ENCODE measurements at regions not wholly inside any gene's neighbourhood (a gene's known extent, or its start where the extent isn't known, plus 50 kb on each side); places are given as distances from the start of the nearest gene placed in this dataset.

DNA sequence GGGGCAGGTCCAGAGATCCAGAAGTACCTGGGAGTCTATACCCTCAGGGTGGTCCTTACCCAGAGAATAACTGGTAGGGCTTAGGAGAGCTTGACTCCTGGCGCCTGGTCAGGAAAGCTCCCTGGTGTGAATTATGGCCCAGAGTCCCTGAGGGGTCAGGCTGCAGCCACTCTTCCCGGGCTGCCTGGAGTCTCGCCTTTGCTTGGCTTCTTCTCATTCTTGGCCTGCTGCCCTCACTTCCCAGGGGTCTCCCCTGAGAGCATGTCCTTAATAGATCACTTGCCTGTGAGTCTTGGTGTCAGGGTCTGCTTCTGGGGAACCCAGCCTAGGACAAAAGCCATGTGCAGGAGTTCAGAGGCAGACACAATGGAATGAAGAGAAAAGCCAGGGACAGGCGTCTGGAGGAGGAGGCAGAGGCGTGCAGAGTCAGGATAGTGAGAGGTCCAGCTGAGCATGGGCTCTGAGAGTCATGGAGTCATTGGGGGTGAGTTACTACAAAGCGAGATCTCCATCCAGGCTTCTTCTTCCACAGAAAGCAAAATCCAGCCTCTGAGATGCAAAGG is 212.3 kb downstream of the TFAP2C start:
- no peak for DNase-seq (ENCODE audit: low read depth)
- H3K4me3 ChIP-seq (ENCODE audit: low read length) = no peak overlapping the region
- TF ChIP-seq CTCF (conservative IDR thresholded peaks at IDR 0.05; ENCODE audit: low read depth, low read length) = no peak

- TF ChIP-seq CTCF (conservative IDR thresholded peaks at IDR 0.05; ENCODE audit: low read depth, low read length) = no peak
These were observed 212.9 kb downstream of the TFAP2C start for GRCh38 chr20:56842056-56842455.

GRCh38 chr20:56843386-56843785 is 214.3 kb downstream of the TFAP2C start:
- no peak for TF ChIP-seq CTCF (conservative IDR thresholded peaks at IDR 0.05; ENCODE audit: low read depth, low read length)
- DNase-seq (ENCODE audit: low read depth) = no peak
- no peak overlapping the region for H3K4me3 ChIP-seq (ENCODE audit: low read length)

More at GRCh38 chr20:56842056-56842455, 212.9 kb downstream of the TFAP2C start:
- DNase-seq (ENCODE audit: low read depth) = no peak
- no peak overlapping the region for H3K4me3 ChIP-seq (ENCODE audit: low read length)

- no peak for TF ChIP-seq CTCF (conservative IDR thresholded peaks at IDR 0.05; ENCODE audit: low read depth, low read length)
- DNase-seq (ENCODE audit: low read depth) = no peak
- no peak overlapping the region for H3K4me3 ChIP-seq (ENCODE audit: low read length)
These were observed 214.7 kb downstream of the TFAP2C start for GRCh38 chr20:56843817-56844216.

GRCh38 chr20:56845546-56846086 is 216.5 kb downstream of the TFAP2C start:
- no peak for DNase-seq (ENCODE audit: low read depth)
- no peak for TF ChIP-seq CTCF (conservative IDR thresholded peaks at IDR 0.05; ENCODE audit: low read depth, low read length)
- H3K4me3 ChIP-seq (ENCODE audit: low read length) = no peak overlapping the region

DNA sequence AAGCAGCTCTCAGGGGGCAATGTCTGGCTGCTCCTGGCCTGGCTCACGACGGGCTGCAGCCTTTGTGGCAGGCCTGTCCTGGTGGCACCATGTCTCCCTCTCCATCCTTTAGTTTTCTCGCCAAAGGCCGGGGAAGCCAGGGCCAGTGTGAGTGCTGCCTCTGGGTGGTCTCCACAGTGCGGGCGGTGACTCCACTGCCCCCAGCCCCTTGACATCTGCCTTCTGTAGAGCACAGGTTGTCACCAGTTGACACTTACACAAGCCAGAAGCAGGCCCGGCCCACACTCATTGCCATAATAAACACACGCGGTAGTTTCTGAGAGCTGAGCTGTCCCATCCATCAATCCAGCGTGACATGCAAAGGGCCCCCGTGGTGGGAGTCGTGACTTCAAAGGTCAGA is 219.5 kb downstream of the TFAP2C start:
- TF ChIP-seq CTCF (conservative IDR thresholded peaks at IDR 0.05; ENCODE audit: low read depth, low read length) = no peak
- no peak overlapping the region for H3K4me3 ChIP-seq (ENCODE audit: low read length)
- DNase-seq (ENCODE audit: low read depth) = no peak

DNA sequence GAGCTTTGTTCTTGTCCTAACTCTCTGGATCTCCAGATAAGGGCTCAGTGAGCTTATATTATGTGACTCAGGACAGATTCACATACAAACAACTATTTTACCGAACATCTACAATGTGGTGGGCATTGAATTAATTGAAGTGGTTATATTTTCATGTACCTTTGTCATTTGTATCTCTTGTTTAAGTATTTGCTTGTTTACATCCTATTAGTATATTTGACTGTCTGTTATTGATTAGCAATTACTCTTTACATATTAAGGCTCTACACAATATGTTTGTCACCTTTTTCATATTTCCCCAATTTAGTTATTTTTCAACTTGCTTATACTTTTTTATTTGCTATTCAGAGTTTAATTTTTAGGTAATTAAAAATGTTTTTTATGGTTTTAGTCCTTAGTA is 222.4 kb downstream of the TFAP2C start:
- no peak for DNase-seq (ENCODE audit: low read depth)
- TF ChIP-seq CTCF (conservative IDR thresholded peaks at IDR 0.05; ENCODE audit: low read depth, low read length) = no peak
- no peak overlapping the region for H3K4me3 ChIP-seq (ENCODE audit: low read length)

Data from retinal pigment epithelial cell (primary cell).